Spleen (tissue), 11 donors: ENCODE measurements at regions not wholly inside any gene's neighbourhood (a gene's known extent, or its start where the extent isn't known, plus 50 kb on each side); places are given as distances from the start of the nearest gene placed in this dataset.

Experiments used
- DNase-seq: peaks from one replicate; pipeline ENCODE4 v3.0.0-alpha.2; 2020
- H3K27ac ChIP-seq, 8 donors: fragments of 200-600 bp; sonication (generic) in 7 of 8; 1 replicate in 4 of 8; 2 replicates in 4 of 8; pipeline versions ENCODE4 v1.5.0 to v1.8.0; 2016 to 2021; ENCODE audit warnings: inconsistent platforms in 4 of 8, mild to moderate bottlenecking in 4 of 8, moderate library complexity in 1 of 8
- H3K27me3 ChIP-seq, 7 donors: fragments of 200-600 bp; sonication (generic) in 6 of 7; replicated peaks in 1 of 7; 1 replicate in 4 of 7; 2 replicates in 3 of 7; pipeline versions ENCODE4 v1.5.0 to v1.8.0; 2016 to 2021; ENCODE audit warnings: inconsistent platforms in 3 of 7, mild to moderate bottlenecking in 1 of 7
- H3K36me3 ChIP-seq, 6 donors: fragments of 200-600 bp; sonication (generic) in 5 of 6; 1 replicate in 4 of 6; 2 replicates in 2 of 6; pipeline versions ENCODE4 v1.5.0 to v1.8.0; 2016 to 2021; ENCODE audit warnings: inconsistent platforms in 2 of 6
- H3K4me1 ChIP-seq, 6 donors: fragments of 200-600 bp; sonication (generic) in 5 of 6; 1 replicate in 3 of 6; 2 replicates in 3 of 6; pipeline versions ENCODE4 v1.5.0 to v1.8.0; 2016 to 2021; ENCODE audit warnings: inconsistent platforms in 3 of 6
- H3K4me3 ChIP-seq, 8 donors: fragments of 200-600 bp; sonication (generic) in 7 of 8; 1 replicate in 4 of 8; 2 replicates in 4 of 8; pipeline versions ENCODE4 v1.5.0 to v1.8.0; 2016 to 2021; ENCODE audit warnings: inconsistent platforms in 4 of 8, mild to moderate bottlenecking in 4 of 8, moderate library complexity in 2 of 8
- H3K9me3 ChIP-seq, 8 donors: fragments of 200-600 bp; sonication (generic) in 7 of 8; 1 replicate in 4 of 8; 2 replicates in 4 of 8; pipeline versions ENCODE4 v1.5.0 to v1.8.0; 2016 to 2021; ENCODE audit warnings: inconsistent platforms in 4 of 8
- CTCF ChIP-seq, 11 experiments: fragments of 200-600 bp in 7 of 11; fragments of 450-650 bp in 4 of 11; sonication (generic) in 4 of 11; IDR thresholded peaks in 8 of 11; conservative IDR thresholded peaks in 3 of 11; 1 replicate in 7 of 11; 2 replicates in 4 of 11; pipeline versions ENCODE4 v1.4.0 to v1.8.0; 2016 to 2021; ENCODE audit warnings: antibody characterized with exemption in 11 of 11, inconsistent platforms in 4 of 11, mild to moderate bottlenecking in 1 of 11
- POLR2A ChIP-seq, 3 donors: fragments of 450-650 bp; IDR thresholded peaks; one replicate each; pipeline ENCODE4 v1.5.1; 2017; ENCODE audit warnings: antibody characterized with exemption in 3 of 3, mild to moderate bottlenecking in 1 of 3
- POLR2AphosphoS5 ChIP-seq, 3 donors: sonication (generic); formaldehyde crosslinking; IDR thresholded peaks; one replicate each; pipeline ENCODE4 v1.5.1; 2017; ENCODE audit warnings: antibody characterized with exemption in 3 of 3
- WGBS, 5 donors: extraction: QIAGEN DNeasy Blood & Tissue Kit in 3 of 5; methylation state at CpG; one replicate each; pipeline versions ENCODE4 v1.1.5 to v1.1.7; 2013 to 2018; 5-methylcytosine and 5-hydroxymethylcytosine counted together
- intact Hi-C: fragments of 100-400 bp; cut with DNase I; formaldehyde crosslinking; loops from one replicate; pipeline ENCODE4 v1.15.0; 2023; ENCODE audit warnings: low total_unique reads
- donor health status: healthy with polysubstance abuse.
- donor health status: DM: no; HTN: no; CAD: no; lungs with moderate emphysema.
- donor health status: DM: no; HTN: no; CAD: no.
- donor health status: Bipolar disorder and iron deficiency.
- donor health status: healthy.
- donor health status: DM: no; HTN: no; CAD: no.
- donor health status: DM: yes; HTN: yes; CAD: no.

DNA sequence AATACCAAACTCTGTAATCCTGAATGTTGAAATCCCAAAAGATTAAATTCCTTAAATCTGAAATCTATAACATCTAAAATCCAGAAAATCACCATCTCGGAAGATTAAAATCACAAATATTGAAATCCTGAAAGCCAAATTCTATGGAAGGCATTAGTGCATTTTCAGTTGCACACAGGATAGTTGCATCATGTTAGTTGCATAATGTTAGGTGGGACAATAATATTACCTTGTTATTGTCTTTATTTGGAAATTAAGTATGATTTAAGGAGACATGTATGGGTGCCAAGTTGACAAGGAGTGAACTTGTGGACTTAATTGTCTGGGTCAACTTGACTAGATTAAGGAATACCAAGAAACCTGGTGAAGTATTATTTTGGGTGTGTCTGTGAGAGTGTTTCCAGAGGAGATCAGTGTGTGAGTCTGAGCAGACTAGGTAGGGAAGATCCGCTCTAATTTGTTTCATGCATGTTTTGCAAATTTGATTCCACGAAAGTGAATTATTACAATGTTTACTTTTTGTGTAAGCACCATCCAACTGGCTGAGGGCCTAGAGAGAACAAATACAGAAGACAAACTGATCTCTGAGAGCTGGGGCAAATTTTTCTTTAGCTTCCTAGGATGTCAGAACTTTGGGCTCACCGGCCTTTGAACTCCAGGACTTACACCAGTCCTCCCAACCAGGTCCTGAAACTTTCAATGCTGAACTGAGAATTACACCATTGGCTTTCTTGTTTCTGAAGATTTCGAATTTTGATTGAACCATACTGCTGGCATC, 545.1 kb upstream of the IRAK1BP1 start:
- intact Hi-C loops, result no loop called here
- 75 to 82% (median 80%) methylated on average over 5 of the region's 5 CpGs for WGBS, 5 donors
- Histone ChIP-seq H3K27me3 (no peaks in the 10 kb centered on the region), H3K4me1 (no peaks in the 10 kb centered on the region), H3K27ac (no peak overlapping the region), H3K9me3 (peaks cover 0 to 6% (median 0%) of the 10 kb centered on the region in 8 donors), H3K4me3 (no peak overlapping the region), H3K36me3 (no peaks in the 10 kb centered on the region)
- no peak for DNase-seq
- TF ChIP-seq CTCF (IDR thresholded peaks at IDR 0.05 in 8 of 11, conservative IDR thresholded peaks at IDR 0.05 in 3 of 11) (no peak), POLR2AphosphoS5 (IDR thresholded peaks at IDR 0.05) (no peak), POLR2A (IDR thresholded peaks at IDR 0.05) (no peak)

DNA sequence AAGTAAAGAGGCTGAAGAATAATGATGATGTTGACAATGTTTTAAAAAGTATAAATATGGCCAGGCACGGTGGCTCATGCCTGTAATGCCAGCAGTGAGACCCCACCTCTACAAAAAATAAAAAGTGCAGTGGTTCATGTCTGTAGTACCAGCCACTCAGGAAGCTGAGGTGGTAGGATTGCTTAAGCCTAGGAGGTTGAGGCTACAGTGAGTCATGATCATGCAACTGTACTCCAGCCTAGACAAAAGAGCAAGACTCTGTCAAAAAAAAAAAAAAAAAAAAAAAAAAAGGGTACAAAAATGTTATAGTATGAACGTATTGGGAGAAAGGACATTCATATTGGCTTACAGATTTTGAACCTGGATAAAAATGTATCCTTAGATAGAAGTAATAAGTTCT, 543.1 kb upstream of the IRAK1BP1 start:
- no peaks in the 10 kb centered on the region for H3K4me1 ChIP-seq
- no peaks in the 10 kb centered on the region for H3K27me3 ChIP-seq
- DNase-seq, result no peak
- intact Hi-C loops, result no loop called here
- no peak overlapping the region for H3K4me3 ChIP-seq
- H3K27ac ChIP-seq, result no peak overlapping the region
- H3K9me3 ChIP-seq, result peaks cover 0 to 6% (median 0%) of the 10 kb centered on the region in 8 donors
- TF ChIP-seq POLR2AphosphoS5 (IDR thresholded peaks at IDR 0.05) (no peak), POLR2A (IDR thresholded peaks at IDR 0.05) (no peak), CTCF (IDR thresholded peaks at IDR 0.05 in 8 of 11, conservative IDR thresholded peaks at IDR 0.05 in 3 of 11) (no peak)
- H3K36me3 ChIP-seq, result no peaks in the 10 kb centered on the region
- 56 to 70% (median 60%) methylated on average over 2 of the region's 2 CpGs for WGBS, 5 donors

GRCh38 chr6:78340755-78341154, 526.6 kb upstream of the IRAK1BP1 start:
- intact Hi-C loops, result no loop called here
- no peaks in the 10 kb centered on the region for H3K27me3 ChIP-seq
- H3K27ac ChIP-seq, result no peak overlapping the region
- H3K9me3 ChIP-seq, result peaks cover 0 to 19% (median 0%) of the 10 kb centered on the region in 8 donors
- DNase-seq, result no peak
- no peak overlapping the region for H3K4me3 ChIP-seq
- no peaks in the 10 kb centered on the region for H3K4me1 ChIP-seq
- TF ChIP-seq CTCF (IDR thresholded peaks at IDR 0.05 in 8 of 11, conservative IDR thresholded peaks at IDR 0.05 in 3 of 11) (no peak), POLR2A (IDR thresholded peaks at IDR 0.05) (no peak), POLR2AphosphoS5 (IDR thresholded peaks at IDR 0.05) (no peak)
- H3K36me3 ChIP-seq, result no peaks in the 10 kb centered on the region

DNA sequence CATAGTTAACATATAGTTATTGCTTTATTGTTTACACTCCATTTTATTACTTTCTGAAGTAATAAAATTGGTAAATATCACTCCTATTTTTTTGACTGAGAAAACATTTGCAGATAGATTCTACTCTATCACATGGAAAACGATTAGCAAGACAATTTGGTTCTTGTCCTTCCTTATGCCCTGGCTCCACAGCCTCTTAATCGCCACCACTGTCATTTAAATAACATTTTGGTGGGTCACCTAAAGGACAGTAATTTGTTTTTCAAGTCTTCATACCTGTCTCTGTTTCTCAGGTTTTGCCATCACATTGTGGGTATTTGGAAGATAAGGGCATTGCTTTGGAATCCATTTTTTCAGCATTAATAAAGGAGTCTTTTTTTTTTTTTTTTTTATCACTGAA, 521.5 kb upstream of the IRAK1BP1 start:
- intact Hi-C loops, result no loop called here
- no peaks in the 10 kb centered on the region for H3K4me1 ChIP-seq
- H3K9me3 ChIP-seq, result peaks cover 0 to 16% (median 0%) of the 10 kb centered on the region in 8 donors
- no peak overlapping the region for H3K4me3 ChIP-seq
- no peaks in the 10 kb centered on the region for H3K36me3 ChIP-seq
- H3K27me3 ChIP-seq, result no peaks in the 10 kb centered on the region
- TF ChIP-seq CTCF (IDR thresholded peaks at IDR 0.05 in 8 of 11, conservative IDR thresholded peaks at IDR 0.05 in 3 of 11) (no peak), POLR2AphosphoS5 (IDR thresholded peaks at IDR 0.05) (no peak), POLR2A (IDR thresholded peaks at IDR 0.05) (no peak)
- no peak overlapping the region for H3K27ac ChIP-seq
- WGBS, 5 donors, result 49 to 66% (median 54%) methylated on average over 2 of the region's 2 CpGs
- DNase-seq, result no peak
